Left lobe of liver (tissue), 2 donors: ENCODE measurements at regions not wholly inside any gene's neighbourhood (a gene's known extent, or its start where the extent isn't known, plus 50 kb on each side); places are given as distances from the start of the nearest gene placed in this dataset.

Source experiments
- ATAC-seq: fragments of 200-7000 bp; cut with Tn5 transposase; one replicate; pipeline ENCODE4 v1.9.1; 2020; ENCODE audit warnings: mild to moderate bottlenecking, moderate library complexity
- DNase-seq: peaks from one replicate; pipeline ENCODE4 v3.0.0-alpha.2; 2020; ENCODE audit warnings: low spot score
- donor health status: DM: no; HTN: no; CAD: no; lungs with moderate emphysema.
- donor health status: DM: no; HTN: yes; CAD: no.

DNA sequence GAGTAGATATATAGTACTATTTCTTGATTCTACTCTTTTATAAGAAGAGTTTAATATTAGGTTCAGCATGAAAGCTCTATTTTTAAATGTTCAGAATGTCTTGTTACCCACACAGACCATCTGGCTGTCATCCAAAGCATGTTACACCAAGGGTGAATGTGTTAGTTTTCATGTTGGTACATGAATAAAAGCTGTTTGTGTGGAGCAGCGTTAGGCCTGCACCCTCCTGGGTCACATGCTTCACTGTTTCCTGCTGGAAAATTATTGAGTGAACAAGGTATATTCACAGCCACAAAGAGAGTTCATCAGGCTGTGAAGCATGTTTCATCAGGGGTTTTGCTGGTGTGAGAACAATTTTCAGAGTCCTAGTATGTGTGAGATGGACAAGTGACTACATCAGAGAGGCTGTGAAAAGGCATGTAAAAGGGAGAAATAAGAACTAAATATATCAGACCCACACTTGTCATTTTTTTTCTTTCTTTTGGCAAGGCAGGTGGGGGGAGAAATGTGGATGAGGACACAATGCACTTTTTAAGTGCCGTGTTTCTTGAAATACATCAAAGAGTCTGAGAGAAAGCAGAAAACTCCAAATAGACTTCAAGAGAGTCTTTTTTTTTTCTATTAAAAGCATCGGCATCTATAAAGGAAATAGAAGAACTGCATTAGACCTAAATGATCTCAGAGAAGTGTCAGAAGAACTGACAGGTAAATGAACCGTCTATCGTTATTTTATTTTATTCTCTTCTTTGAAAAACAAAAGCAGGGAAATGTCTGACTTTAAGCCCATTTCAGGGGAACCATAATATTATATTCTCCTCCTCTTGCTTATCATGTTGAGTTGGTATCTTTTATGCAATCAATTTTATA, 2429.7 kb downstream of the PCDH7 start:
- ATAC-seq: no peak
- DNase-seq: no peak

DNA sequence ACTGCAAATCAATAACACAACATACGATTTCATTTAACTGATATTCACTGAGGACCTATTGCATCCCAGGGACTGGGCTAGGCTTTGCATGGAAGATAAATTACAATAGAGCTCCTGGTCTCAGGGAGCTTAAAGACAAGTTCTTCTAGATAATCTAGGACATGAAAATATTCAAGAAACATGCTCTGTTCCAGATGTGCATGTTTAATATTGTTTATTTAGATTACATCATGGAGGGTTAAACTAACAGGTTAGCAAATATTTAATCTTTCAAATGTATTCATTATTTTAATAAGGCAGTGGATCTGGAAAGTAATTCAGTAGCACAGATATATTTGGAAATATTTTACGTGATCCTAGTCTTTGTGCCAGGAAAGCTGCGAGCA, 2430.3 kb downstream of the PCDH7 start:
- ATAC-seq: no peak

DNA sequence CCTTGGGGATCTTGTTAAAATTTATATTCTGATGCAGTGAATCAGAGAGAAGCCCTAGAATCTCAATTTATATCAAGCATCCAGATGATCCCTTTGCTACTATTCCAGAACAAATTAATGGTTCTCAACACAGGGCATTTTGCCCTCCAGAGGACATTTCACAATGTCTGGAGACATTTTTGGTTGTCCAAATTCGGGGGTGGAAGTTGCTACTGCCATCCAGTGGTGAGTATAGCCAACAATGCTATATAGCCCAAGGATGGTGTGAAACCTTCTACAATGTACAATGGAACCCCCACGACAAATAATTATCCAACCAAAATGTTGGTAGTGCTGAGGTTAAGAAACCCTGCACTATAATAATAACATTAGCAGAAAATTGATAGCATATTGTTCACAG, 2440.0 kb downstream of the PCDH7 start:
- DNase-seq: peak; percentile 59
- peak; percentile 100 for ATAC-seq

More for the DNA sequence above, 2430.3 kb downstream of the PCDH7 start:
- no peak for DNase-seq

DNA sequence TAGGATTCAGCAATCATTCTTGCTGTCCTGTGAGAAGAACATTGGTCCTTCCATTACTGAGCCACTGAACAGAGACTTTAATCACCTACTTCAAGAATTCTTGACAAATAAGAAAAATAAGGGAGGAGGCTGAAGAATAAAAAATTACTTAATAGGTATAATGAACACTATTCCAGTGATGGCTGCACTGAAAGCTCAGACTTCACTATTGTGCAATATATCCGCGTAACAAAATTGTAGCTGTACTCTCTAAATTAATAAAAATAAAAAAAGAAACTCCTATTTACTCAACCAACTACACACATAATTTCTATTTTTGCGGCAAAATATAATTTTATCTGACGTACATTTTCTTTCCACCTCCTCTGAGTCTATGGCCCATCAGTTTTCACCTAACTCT, 2441.0 kb downstream of the PCDH7 start:
- no peak for DNase-seq
- no peak for ATAC-seq

DNA sequence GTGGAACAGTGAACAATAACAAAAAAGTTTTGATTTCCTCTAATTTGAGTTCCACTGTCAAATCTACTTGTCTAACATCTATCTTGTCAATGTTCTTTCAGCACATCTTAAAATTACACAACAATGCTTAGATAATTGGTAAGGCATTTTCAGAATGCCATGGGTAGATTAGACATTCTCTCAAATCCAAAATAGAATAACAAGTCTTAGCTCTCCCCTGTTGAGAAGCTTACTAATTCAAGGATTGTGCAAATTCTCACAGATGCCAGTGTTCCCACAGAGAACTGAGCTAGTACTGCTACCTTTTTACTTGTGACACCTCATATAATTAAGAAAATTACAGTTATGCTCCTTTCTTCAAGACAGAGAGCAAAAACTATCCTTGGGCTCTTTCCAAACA, 2442.0 kb downstream of the PCDH7 start:
- ATAC-seq: no peak
- no peak for DNase-seq

DNA sequence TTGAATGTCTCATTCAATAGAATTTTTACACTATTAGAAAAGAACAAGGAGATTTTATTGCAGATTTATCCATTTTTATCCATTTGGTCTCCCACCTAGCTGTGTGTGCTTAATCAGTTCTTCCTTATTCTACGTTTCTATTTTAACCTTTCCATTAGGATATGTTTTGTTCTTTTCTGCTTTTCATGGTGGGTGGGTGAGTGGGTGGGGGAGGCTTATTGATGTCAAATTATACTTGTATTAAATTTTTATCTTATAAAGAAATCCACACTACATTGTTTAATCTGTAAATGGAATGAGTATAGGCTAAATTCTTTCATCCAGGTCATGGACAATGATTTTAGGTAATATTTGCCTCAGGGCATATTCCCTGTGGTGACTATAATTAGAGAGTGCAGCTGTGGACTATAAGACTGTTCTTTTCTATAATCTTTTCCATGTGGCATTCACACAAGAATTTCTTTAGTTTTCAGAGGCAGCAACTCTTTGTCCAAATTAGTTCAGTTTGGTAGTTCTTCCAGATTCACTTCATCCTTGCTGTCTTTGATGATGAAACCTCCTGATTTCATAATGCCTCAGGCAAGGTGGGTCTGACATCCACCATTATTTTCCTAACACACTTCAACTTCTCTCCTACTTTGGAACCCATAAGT, 2451.8 kb downstream of the PCDH7 start:
- no peak for ATAC-seq
- DNase-seq: no peak

DNA sequence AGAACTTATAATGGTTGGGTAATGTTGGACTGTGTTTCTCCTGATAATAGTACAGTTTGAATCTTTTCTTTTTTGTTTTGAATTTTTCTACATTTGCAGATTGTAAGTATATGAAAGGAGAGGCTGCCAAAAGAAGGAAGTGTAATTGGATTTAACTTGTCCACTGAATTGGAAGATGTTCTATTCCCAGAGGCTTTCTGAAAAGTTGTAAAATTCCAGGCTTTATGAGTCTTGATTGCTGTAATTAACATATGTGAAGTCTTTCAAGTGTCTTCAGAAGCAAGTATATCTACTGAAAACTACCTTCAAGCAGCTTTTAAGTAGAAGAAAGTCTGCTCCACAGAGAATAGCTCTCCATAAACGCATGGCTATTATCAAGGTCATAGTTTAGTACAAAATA, 2456.4 kb downstream of the PCDH7 start:
- no peak for ATAC-seq
- no peak for DNase-seq

DNA sequence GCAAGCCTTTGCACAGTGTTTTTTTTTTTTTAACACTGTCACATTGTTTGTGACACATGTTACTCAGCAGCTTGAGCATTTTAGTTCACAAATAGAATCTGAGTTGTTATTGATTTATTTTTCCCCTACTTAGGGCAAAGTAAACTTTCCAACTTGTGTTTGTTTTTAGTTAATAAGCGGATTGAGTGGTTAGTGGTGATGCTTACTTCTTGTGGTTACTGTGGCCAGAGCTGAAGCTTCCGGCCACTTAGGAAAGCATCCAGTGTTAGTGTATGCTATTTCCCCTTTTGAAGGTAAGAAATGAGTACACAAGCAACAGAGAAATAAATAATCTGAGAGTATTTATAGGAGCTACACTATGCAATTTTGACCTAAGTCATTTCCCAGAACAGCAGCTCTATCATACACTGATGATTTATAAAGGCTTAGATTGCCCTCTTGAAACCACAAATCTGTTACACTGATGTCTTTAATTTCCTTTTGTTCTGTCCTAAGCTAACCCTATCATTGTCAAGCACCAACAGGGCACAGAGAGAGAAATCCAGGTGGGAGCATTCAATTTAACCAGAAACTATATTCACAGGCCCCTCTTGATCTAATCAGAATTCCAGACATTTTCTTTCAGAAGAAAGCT, 2464.6 kb downstream of the PCDH7 start:
- ATAC-seq: no peak
- no peak for DNase-seq

DNA sequence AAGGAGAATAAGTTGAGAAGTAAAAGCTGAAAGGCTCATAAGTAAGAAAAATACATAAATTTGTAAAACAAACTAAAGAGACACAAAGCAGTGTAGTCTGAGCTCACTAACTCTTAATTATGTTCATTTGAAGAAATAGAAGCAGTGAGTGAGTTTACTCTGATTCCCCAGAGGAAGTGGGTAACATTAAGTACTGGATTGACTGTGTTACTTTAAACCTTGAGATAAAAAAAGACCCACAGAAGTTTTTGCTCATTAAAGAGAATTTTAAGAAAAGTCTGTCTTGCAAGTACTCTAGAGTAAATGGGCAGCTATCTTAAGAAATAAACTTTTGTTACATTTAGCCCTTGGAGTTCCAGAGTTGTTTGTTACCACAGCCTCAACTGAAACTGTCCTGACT, 2466.9 kb downstream of the PCDH7 start:
- ATAC-seq (no peak), DNase-seq (no peak)

DNA sequence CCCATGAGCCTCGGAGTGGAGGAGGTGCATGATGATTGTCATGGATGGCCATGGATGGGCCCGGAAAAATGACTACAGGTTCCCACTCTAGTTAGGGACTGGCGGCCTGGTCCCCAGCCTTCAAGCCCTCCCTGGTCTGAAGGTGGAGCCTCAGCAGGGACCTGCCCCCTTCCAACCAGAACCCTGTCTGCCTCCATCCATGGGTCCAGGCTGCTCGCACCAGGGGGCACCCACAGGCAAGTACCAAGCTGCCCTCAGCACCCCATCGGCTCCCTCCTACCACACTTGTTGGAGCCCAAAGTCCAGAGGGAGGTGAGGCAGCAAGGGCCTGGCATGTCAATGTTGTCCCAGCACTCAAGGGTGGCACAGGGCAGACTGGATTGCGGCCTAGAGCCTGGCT, 2468.6 kb downstream of the PCDH7 start:
- no peak for DNase-seq
- ATAC-seq: no peak

DNA sequence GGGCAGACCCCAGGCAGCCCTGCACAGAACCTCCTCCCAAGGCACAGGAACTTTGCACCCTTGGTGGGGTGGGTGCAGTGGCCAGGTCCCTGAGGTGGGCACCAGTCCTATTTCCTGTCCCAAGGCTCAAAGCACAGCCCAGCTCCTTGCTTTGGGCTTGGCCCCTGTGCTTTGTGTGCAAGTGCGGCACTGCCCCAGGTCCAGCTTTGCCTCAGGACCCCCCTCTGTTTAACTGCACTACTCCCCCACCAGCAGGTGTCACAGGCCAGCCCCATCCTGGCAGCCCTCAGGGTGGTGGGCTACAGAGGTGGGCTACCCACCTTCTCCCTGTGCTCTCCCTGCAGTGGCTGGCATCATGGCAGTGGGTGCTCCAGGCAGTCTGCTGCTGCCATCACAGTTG, 2469.0 kb downstream of the PCDH7 start:
- DNase-seq: no peak
- ATAC-seq: no peak

DNA sequence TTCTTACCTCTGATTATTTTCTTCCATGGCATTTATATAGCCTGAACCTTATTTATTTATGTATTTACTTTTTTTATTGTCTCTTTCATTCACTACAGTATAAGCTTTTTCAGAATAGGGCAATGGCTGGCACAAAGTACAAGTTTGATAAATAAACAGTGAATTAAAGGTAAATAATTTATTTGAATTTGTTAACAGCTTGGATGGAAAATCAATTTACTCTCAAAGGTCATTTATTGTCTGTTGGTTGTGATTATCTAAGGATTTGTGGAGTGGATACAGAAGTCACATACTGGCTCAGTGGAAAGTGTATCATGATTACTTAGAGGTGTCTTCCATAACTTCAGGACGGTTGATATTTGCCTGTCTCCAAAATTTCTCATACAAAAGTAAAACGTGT, 2472.9 kb downstream of the PCDH7 start:
- peak; percentile 36 for ATAC-seq

DNA sequence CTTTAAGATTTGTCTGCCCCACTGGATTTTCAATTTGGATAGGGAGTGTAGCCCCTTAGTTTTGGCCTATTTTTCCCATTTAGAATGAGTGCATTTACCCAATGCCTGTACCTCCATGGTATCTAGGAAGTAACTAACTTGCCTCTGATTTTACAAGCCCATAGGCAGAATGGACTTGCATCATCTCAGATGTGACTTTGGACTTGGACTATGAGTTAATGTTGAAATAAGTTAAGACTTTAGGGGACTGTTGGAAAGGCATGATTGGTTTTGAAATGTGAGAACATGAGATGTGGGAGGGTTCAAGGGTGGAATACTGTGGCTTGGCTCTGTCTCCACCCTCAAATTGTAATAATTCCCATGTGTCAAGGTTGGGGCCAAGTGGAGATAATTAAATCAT, 2480.2 kb downstream of the PCDH7 start:
- no peak for DNase-seq
- peak; percentile 62 for ATAC-seq

More for the DNA sequence above, 2472.9 kb downstream of the PCDH7 start:
- no peak for DNase-seq

DNA sequence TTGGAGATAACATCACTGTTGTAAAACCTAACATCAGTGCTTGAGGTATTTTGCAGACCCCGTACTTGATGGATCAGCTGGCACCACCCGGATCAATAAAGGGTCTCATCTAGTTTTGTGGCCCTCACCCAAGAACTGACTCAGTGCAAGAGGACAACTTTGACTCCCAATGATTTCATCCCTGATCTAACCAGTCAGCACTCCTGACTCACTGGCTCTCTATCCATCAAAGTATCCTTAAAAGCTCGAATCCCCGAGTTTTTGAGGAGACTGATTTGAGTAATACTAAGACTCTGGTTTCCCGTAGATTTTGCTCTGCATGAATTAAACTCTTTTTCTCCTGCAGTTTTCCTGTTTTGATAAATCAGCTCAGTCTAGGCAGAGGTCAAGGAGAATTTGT, 2498.1 kb downstream of the PCDH7 start:
- ATAC-seq (no peak), DNase-seq (no peak)

DNA sequence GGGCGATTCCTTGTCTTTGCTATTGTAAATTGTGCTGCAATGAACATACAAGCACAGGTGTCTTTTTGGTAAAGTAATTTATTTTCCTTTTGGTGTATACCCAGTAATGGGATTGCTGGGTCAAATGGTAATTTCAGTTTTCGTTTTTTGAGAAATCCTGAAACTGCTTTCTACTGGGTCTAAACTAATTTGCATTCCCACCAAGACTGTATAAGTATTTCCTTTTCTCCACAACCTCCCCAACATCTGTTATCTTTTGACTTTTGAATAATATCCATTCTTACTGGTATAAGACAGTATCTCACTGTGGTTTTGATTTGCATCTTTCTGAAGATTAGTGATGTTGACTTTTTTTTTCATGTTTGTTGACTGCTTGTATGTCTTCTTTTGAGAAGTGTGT, 2506.0 kb downstream of the PCDH7 start:
- no peak for DNase-seq
- no peak for ATAC-seq

DNA sequence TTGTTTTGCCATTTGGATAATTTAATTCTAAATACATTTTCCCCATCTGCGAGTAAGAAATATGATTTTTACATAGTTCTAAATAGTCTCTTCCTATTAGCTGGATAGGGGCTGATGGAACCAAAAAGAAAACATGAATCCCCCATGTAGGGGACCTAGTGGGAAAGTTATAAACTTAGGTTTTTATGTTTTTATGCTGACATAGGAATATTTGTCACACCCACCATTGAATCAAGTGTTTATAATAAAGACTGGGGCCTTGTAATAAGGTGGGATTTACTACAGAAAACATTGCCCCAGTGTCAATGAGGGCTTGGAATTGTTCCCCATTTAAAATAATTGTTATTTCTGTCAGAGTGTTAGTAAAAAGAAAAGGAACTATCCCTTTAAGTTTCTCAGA, 2506.6 kb downstream of the PCDH7 start:
- ATAC-seq (no peak), DNase-seq (no peak)

DNA sequence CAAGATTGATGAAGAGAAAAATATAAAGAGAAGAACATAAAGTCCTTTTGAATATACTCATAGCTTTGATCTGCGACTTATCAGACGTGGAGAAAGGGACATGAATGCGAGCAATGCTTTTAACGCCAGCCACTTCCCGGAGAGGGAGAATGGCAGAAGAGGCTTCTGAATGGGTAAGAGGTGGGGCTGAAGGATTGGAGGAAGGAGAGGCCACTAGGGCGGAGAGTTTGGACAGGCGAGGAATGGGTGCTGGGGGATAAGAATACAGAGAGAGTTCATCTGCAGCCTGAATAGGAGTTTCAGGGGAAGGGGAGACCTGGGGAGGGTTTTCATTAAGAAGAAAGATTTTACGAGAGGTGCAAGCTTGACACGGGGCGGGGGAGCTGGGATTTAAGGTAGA, 2534.9 kb downstream of the PCDH7 start:
- DNase-seq (no peak), ATAC-seq (no peak)

DNA sequence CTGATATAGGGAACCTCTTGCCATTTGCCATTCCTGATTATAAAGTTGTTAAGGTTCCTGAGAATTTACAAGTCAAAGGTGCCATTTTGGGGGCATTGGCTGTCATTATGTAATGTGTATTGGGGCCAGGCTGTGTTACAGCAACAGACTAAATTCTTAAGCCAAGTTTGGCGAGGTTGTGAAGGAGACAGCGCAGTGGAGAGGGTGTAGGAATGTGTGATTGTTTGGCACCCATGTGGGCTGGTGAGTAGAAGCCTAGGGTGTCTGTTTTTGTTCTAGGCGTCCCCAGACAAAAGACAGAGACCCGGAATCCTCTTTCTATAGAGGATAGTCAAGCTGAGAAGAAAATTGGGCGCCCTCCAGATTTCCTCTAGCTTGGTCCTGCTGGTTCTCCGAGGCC, 2535.3 kb downstream of the PCDH7 start:
- ATAC-seq (no peak), DNase-seq (no peak)

DNA sequence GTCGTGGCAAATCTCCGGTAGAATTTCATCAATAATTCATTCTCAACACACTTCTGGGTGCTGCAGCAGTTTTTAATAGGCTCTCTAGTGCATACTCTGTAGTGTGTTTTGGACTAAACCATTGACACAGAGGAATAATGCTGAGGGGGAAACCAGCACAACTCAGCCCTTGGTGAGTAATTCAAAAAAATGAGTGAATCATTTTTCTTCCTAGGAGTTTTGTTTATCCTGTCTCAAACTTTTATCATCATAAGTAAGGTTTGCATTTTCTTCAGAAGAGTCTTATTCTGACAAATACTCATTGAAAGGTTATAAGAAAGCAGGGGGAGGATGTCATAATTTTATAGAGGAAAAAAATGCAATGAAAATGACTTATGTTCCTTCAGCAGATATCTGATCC, 2542.7 kb downstream of the PCDH7 start:
- DNase-seq (no peak), ATAC-seq (no peak)

DNA sequence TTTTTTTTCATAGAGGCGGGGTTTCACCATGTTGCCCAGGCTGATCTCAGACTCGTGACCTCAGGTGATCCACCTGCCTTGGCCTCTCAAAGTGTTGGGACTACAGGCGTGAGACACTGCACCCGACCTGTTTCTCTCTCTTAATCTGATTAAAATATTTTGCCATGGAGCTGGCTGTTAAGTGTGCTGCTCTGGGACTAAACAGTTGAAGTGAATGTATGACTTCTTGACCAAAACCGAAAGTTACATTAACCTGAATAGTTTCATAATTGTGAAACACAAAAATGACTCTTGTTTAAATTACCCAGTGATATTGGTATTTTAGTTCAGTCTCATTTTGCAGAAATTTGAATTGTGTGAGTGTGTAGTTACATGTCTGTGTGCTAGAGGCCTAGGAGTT, 2548.6 kb downstream of the PCDH7 start:
- ATAC-seq (no peak), DNase-seq (no peak)

DNA sequence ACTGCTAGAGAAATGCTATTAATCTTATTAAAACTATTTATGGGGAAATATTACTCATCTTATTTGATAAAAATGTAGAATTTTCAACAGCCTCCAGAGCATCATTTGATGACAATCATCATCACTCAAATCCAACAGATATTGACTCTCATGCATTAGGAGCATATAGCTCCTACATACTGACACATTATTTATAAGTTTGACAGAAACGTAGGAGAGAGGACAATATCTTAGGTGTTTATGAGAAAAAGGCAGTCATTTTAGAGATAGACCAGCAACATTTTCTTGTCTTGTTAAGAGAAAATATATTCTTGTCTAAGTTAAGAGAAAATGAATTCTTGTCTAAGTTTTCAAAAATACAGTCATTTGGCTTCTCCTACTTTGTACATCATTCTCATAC, 2550.2 kb downstream of the PCDH7 start:
- ATAC-seq: no peak
- DNase-seq: no peak

DNA sequence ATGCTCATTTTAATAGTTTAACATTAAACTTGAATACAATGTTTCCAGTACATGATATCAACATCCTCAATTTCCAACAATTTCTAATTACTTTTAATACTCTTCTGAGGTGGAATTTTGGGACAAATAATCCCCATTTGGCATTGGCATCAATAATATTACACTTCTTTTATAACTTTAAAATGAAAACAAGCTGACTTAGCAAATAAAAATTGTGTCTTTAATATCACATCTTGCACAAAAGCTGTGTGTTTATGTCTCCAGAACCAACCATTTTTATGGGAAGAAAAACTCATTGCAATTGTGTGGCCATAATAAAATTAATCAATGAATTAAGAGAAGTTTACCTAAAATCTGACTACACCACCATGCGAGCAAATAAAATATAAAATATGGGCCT, 2552.6 kb downstream of the PCDH7 start:
- ATAC-seq: no peak
- DNase-seq: no peak
